Caco-2 (cell line): ENCODE measurements at regions not wholly inside any gene's neighbourhood (a gene's known extent, or its start where the extent isn't known, plus 50 kb on each side); places are given as distances from the start of the nearest gene placed in this dataset.
A peak's percentile ranks its signal among the peaks of the same experiment; 100 is the strongest.

Experiments used
- BruUV-seq: library from RNA; stranded (reverse); fragments of 400-500 nt; replicated peaks from 2 replicates; lab custom pipeline; 2021; lab: Mats Ljungman, UMichigan
- CTCF ChIA-PET: fragments of 300-600 bp; sonication (Branson Sonifier 250); formaldehyde crosslinking; loops from one replicate; lab custom pipeline; 2022; ENCODE audit warnings: antibody characterized with exemption; lab: Charles Lee
- POLR2A ChIA-PET: fragments of 300-600 bp; sonication (Branson Sonifier 250); formaldehyde crosslinking; loops from one replicate; lab custom pipeline; 2022; ENCODE audit warnings: antibody characterized with exemption; lab: Charles Lee
- DNase-seq, 2 experiments: peaks; one replicate each; pipeline versions ENCODE4 v3.0.0 to v3.0.0-alpha.2; 2020 to 2022
- H3K27me3 ChIP-seq: replicated peaks from 2 replicates; pipeline ENCODE4 v1.6.0; 2011; ENCODE audit warnings: low read length; ENCODE audit not compliant: control insufficient read depth, insufficient read depth
- H3K36me3 ChIP-seq: 2 replicates; pipeline ENCODE4 v1.5.1; 2011; ENCODE audit warnings: low read length; ENCODE audit not compliant: control insufficient read depth, insufficient read depth
- H3K4me1 ChIP-seq: fragments of 250-450 bp; sonication (Bioruptor Pico); 2 replicates; pipeline ENCODE4 v1.5.1; 2020; ENCODE audit warnings: mild to moderate bottlenecking
- H3K4me3 ChIP-seq: 2 replicates; pipeline ENCODE4 v1.5.1; 2011; ENCODE audit warnings: low read depth, mild to moderate bottlenecking, control low read depth, low read length
- H3K9me3 ChIP-seq: fragments of 250-450 bp; sonication (Bioruptor Pico); 2 replicates; pipeline ENCODE4 v1.5.1; 2020; ENCODE audit warnings: mild to moderate bottlenecking, moderate library complexity
- H3K27ac Mint-ChIP-seq: one replicate; pipeline ENCODE4 v1.8.0; 2022; ENCODE audit warnings: mixed read lengths; ENCODE audit not compliant: unreplicated experiment
- H3K27me3 Mint-ChIP-seq: one replicate; pipeline ENCODE4 v1.8.0; 2022; ENCODE audit warnings: mixed read lengths; ENCODE audit not compliant: insufficient read depth, unreplicated experiment
- H3K36me3 Mint-ChIP-seq: one replicate; pipeline ENCODE4 v1.8.0; 2022; ENCODE audit warnings: mild to moderate bottlenecking, mixed read lengths; ENCODE audit not compliant: insufficient read depth, unreplicated experiment
- H3K4me1 Mint-ChIP-seq: one replicate; pipeline ENCODE4 v1.8.0; 2022; ENCODE audit warnings: low read depth, mixed read lengths; ENCODE audit not compliant: unreplicated experiment
- H3K4me3 Mint-ChIP-seq: one replicate; pipeline ENCODE4 v1.8.0; 2022; ENCODE audit warnings: mild to moderate bottlenecking, moderate library complexity, mixed read lengths; ENCODE audit not compliant: unreplicated experiment
- H3K9me3 Mint-ChIP-seq: one replicate; pipeline ENCODE4 v1.8.0; 2022; ENCODE audit warnings: mixed read lengths; ENCODE audit not compliant: unreplicated experiment
- intact Hi-C: fragments of 100-400 bp; cut with micrococcal nuclease; formaldehyde crosslinking; loops from one replicate; pipeline ENCODE4 v1.10.0; 2022; ENCODE audit not compliant: unreplicated experiment
- TF ChIP-seq, protein P1 (sequence below), 2 experiments: fragments of 200-600 bp in 1 of 2; IDR thresholded peaks; 1 replicate in 1 of 2; 2 replicates in 1 of 2; pipeline versions ENCODE4 v1.5.1 to v1.8.0; 2011 to 2022; ENCODE audit warnings: antibody characterized with exemption in 1 of 2, control low read depth in 1 of 2, inconsistent platforms in 1 of 2, low read depth in 1 of 2, low read length in 1 of 2, mild to moderate bottlenecking in 1 of 2, moderate library complexity in 1 of 2; ENCODE audit not compliant: insufficient read depth in 1 of 2, severe bottlenecking in 1 of 2, unreplicated experiment in 1 of 2

GRCh38 chr4:114476310-114476709 is 122.3 kb upstream of the UGT8 start:
- H3K4me3 Mint-ChIP-seq: no peak overlapping the region
- Histone ChIP-seq H3K9me3 (no peaks in the 10 kb centered on the region; the same call in 1 of the 2 replicates), H3K4me3 (no peak overlapping the region), H3K27me3 (no peaks in the 10 kb centered on the region), H3K36me3 (no peaks in the 10 kb centered on the region), H3K4me1 (peaks cover 15% of the 10 kb centered on the region)
- POLR2A ChIA-PET: no interaction called here
- no peaks in the 10 kb centered on the region for H3K36me3 Mint-ChIP-seq
- no peaks in the 10 kb centered on the region for H3K27me3 Mint-ChIP-seq
- H3K4me1 Mint-ChIP-seq: peaks cover 21% of the 10 kb centered on the region
- no peak overlapping the region for H3K27ac Mint-ChIP-seq
- peaks cover 17% of the 10 kb centered on the region for H3K9me3 Mint-ChIP-seq
- CTCF ChIA-PET: no interaction called here
- intact Hi-C loops: no loop called here
- TF ChIP-seq, protein P1, sequence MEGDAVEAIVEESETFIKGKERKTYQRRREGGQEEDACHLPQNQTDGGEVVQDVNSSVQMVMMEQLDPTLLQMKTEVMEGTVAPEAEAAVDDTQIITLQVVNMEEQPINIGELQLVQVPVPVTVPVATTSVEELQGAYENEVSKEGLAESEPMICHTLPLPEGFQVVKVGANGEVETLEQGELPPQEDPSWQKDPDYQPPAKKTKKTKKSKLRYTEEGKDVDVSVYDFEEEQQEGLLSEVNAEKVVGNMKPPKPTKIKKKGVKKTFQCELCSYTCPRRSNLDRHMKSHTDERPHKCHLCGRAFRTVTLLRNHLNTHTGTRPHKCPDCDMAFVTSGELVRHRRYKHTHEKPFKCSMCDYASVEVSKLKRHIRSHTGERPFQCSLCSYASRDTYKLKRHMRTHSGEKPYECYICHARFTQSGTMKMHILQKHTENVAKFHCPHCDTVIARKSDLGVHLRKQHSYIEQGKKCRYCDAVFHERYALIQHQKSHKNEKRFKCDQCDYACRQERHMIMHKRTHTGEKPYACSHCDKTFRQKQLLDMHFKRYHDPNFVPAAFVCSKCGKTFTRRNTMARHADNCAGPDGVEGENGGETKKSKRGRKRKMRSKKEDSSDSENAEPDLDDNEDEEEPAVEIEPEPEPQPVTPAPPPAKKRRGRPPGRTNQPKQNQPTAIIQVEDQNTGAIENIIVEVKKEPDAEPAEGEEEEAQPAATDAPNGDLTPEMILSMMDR (IDR thresholded peaks at IDR 0.05; ENCODE audit: insufficient read depth in 1 of 2, low read depth in 1 of 2, low read length in 1 of 2, severe bottlenecking in 1 of 2, unreplicated experiment in 1 of 2): no peak
- BruUV-seq: no TSS peak
- DNase-seq: no peak

- peak overlapping the region; percentile 32 for H3K4me3 Mint-ChIP-seq
- Histone ChIP-seq H3K27me3 (no peaks in the 10 kb centered on the region), H3K4me3 (no peak overlapping the region), H3K9me3 (no peaks in the 10 kb centered on the region), H3K4me1 (peaks cover 15% of the 10 kb centered on the region), H3K36me3 (no peaks in the 10 kb centered on the region)
- no peaks in the 10 kb centered on the region for H3K27me3 Mint-ChIP-seq
- DNase-seq: peak in 1 of 2 experiments; percentile 22
- intact Hi-C loops: loop anchor here (1.0 kb wide), 1 partner anchor 84 kb away; no protein-coding TSS in a partner anchor
- no TSS peak for BruUV-seq
- POLR2A ChIA-PET: no interaction called here
- H3K4me1 Mint-ChIP-seq: peaks cover 21% of the 10 kb centered on the region
- no peaks in the 10 kb centered on the region for H3K36me3 Mint-ChIP-seq
- TF ChIP-seq, protein P1 (IDR thresholded peaks at IDR 0.05; ENCODE audit: insufficient read depth in 1 of 2, low read depth in 1 of 2, low read length in 1 of 2, severe bottlenecking in 1 of 2, unreplicated experiment in 1 of 2): no peak
- CTCF ChIA-PET: interaction anchor here (0.6 kb wide), 1 partner anchor 94 kb away, joined by 3 read pairs; no protein-coding TSS in a partner anchor
- H3K9me3 Mint-ChIP-seq: peaks cover 17% of the 10 kb centered on the region
- peak overlapping the region; percentile 64 for H3K27ac Mint-ChIP-seq
These were observed 119.0 kb upstream of the UGT8 start for GRCh38 chr4:114479595-114479994.

GRCh38 chr4:114481856-114482255 is 116.8 kb upstream of the UGT8 start:
- no TSS peak for BruUV-seq
- Histone ChIP-seq H3K9me3 (no peaks in the 10 kb centered on the region), H3K4me1 (peaks cover 15% of the 10 kb centered on the region), H3K4me3 (no peak overlapping the region), H3K27me3 (no peaks in the 10 kb centered on the region), H3K36me3 (no peaks in the 10 kb centered on the region)
- ChIA-PET CTCF (no interaction called here), POLR2A (no interaction called here)
- H3K27me3 Mint-ChIP-seq: no peaks in the 10 kb centered on the region
- TF ChIP-seq, protein P1 (IDR thresholded peaks at IDR 0.05; ENCODE audit: insufficient read depth in 1 of 2, low read depth in 1 of 2, low read length in 1 of 2, severe bottlenecking in 1 of 2, unreplicated experiment in 1 of 2): no peak
- no peak for DNase-seq
- intact Hi-C loops: no loop called here
- no peak overlapping the region for H3K27ac Mint-ChIP-seq
- no peaks in the 10 kb centered on the region for H3K36me3 Mint-ChIP-seq
- H3K9me3 Mint-ChIP-seq: peaks cover 17% of the 10 kb centered on the region
- peaks cover 21% of the 10 kb centered on the region for H3K4me1 Mint-ChIP-seq
- H3K4me3 Mint-ChIP-seq: no peak overlapping the region
